MM.1S (cell line): ENCODE measurements at regions not wholly inside any gene's neighbourhood (a gene's known extent, or its start where the extent isn't known, plus 50 kb on each side); places are given as distances from the start of the nearest gene placed in this dataset.
A peak's percentile ranks its signal among the peaks of the same experiment; 100 is the strongest.

ENCODE experiments used
- DNase-seq: peaks from one replicate; pipeline ENCODE4 v3.0.0-alpha.2; 2015
- H2AFZ ChIP-seq: fragments of 300-600 bp; sonication (generic); 2 replicates; pipeline ENCODE4 v1.6.0; 2016; ENCODE audit warnings: antibody characterized with exemption, low read length
- H3F3A ChIP-seq: fragments of 300-600 bp; sonication (generic); 2 replicates; pipeline ENCODE4 v1.6.1; 2016; ENCODE audit warnings: mild to moderate bottlenecking, antibody characterized with exemption, low read length, moderate library complexity, mixed read lengths; ENCODE audit not compliant: insufficient read depth
- H3K27ac ChIP-seq: fragments of 300-600 bp; sonication (generic); 2 replicates; pipeline ENCODE4 v1.5.1; 2016; ENCODE audit warnings: mild to moderate bottlenecking, low read length
- H3K27me3 ChIP-seq: fragments of 300-600 bp; sonication (generic); replicated peaks from 2 replicates; pipeline ENCODE4 v1.6.0; 2016; ENCODE audit warnings: low read length; ENCODE audit not compliant: insufficient read depth
- H3K36me3 ChIP-seq: fragments of 300-600 bp; sonication (generic); replicated peaks from 2 replicates; pipeline ENCODE4 v1.6.1; 2016; ENCODE audit warnings: mild to moderate bottlenecking, low read length, mixed read lengths; ENCODE audit not compliant: insufficient read depth
- H3K4me1 ChIP-seq: fragments of 300-600 bp; sonication (generic); 2 replicates; pipeline ENCODE4 v1.6.1; 2016; ENCODE audit warnings: low read length, mixed read lengths
- H3K4me2 ChIP-seq: fragments of 300-600 bp; sonication (generic); 2 replicates; pipeline ENCODE4 v1.6.0; 2016; ENCODE audit warnings: low read depth, low read length
- H3K4me3 ChIP-seq: fragments of 300-600 bp; sonication (generic); 2 replicates; pipeline ENCODE4 v1.5.1; 2016; ENCODE audit warnings: low read length, mixed read lengths
- H3K79me2 ChIP-seq: fragments of 300-600 bp; sonication (generic); 2 replicates; pipeline ENCODE4 v1.6.1; 2016; ENCODE audit warnings: mixed run types, low read length, mixed read lengths
- H3K9ac ChIP-seq: fragments of 300-600 bp; sonication (generic); 2 replicates; pipeline ENCODE4 v1.6.1; 2016; ENCODE audit warnings: low read length, mixed read lengths
- H3K9me2 ChIP-seq: fragments of 300-600 bp; sonication (generic); replicated peaks from 2 replicates; pipeline ENCODE4 v1.6.1; 2016; ENCODE audit warnings: mild to moderate bottlenecking, low read length, mixed read lengths; ENCODE audit not compliant: insufficient read depth
- H3K9me3 ChIP-seq: fragments of 300-600 bp; sonication (generic); replicated peaks from 2 replicates; pipeline ENCODE4 v1.6.1; 2016; ENCODE audit warnings: mild to moderate bottlenecking, low read length, mixed read lengths; ENCODE audit not compliant: insufficient read depth
- H4K20me1 ChIP-seq: fragments of 300-600 bp; sonication (generic); 2 replicates; pipeline ENCODE4 v1.6.1; 2016; ENCODE audit warnings: mild to moderate bottlenecking, low read length, moderate library complexity, mixed read lengths; ENCODE audit not compliant: insufficient read depth
- EZH2 ChIP-seq: fragments of 300-600 bp; sonication (generic); optimal IDR thresholded peaks from 2 replicates; pipeline ENCODE3; 2017; ENCODE audit warnings: low read depth, mild to moderate bottlenecking, antibody characterized with exemption, low read length, mixed read lengths
- EZH2phosphoT487 ChIP-seq: fragments of 300-600 bp; sonication (generic); IDR thresholded peaks from 2 replicates; pipeline ENCODE4 v1.6.1; 2018; ENCODE audit warnings: antibody characterized with exemption, low read length
- TF ChIP-seq, protein P1 (sequence below): fragments of 300-600 bp; sonication (generic); IDR thresholded peaks from 2 replicates; pipeline ENCODE4 v1.5.1; 2016; ENCODE audit warnings: antibody characterized with exemption, low read length, mixed read lengths

DNA sequence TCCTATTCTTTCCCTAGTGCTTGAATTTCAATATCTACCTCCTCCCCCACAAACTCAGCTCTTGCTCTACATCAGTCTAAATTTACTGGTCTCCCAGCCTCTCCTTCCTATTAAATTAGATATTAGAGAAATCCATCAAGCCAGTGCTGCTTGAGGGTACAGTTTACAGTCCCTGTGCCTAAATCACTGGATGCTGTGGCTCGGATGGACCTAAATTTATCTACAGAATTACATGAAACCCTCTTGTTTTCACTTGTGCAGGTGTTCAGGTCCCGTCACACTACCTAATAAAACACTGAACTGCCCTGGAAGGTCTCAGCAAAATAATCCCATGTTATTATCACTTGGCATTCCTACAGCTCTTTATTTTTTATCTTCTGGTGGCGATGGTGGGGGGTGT lies 134.7 kb upstream of the E2F8 start:
- DNase-seq = peak; percentile 42
- H4K20me1 ChIP-seq = no peaks in the 10 kb centered on the region
- no peaks in the 10 kb centered on the region for H3K27me3 ChIP-seq
- no peaks in the 10 kb centered on the region for H3K36me3 ChIP-seq
- TF ChIP-seq EZH2 = no peak
- TF ChIP-seq, protein P1, sequence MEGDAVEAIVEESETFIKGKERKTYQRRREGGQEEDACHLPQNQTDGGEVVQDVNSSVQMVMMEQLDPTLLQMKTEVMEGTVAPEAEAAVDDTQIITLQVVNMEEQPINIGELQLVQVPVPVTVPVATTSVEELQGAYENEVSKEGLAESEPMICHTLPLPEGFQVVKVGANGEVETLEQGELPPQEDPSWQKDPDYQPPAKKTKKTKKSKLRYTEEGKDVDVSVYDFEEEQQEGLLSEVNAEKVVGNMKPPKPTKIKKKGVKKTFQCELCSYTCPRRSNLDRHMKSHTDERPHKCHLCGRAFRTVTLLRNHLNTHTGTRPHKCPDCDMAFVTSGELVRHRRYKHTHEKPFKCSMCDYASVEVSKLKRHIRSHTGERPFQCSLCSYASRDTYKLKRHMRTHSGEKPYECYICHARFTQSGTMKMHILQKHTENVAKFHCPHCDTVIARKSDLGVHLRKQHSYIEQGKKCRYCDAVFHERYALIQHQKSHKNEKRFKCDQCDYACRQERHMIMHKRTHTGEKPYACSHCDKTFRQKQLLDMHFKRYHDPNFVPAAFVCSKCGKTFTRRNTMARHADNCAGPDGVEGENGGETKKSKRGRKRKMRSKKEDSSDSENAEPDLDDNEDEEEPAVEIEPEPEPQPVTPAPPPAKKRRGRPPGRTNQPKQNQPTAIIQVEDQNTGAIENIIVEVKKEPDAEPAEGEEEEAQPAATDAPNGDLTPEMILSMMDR = no peak
- no peak for TF ChIP-seq EZH2phosphoT487
- H3K9me3 ChIP-seq = no peaks in the 10 kb centered on the region
- H3F3A ChIP-seq = no peaks in the 10 kb centered on the region
- H3K4me2 ChIP-seq = peak overlapping the region; percentile 48
- H3K4me3 ChIP-seq = 0 out of 2 replicates have a peak overlapping the region, but pooled peaks have one; percentile 9
- peak overlapping the region; percentile 30; the same call in 1 of the 2 replicates for H3K27ac ChIP-seq
- H3K9ac ChIP-seq = no peak overlapping the region
- peaks cover 90% of the 10 kb centered on the region for H3K79me2 ChIP-seq
- no peaks in the 10 kb centered on the region for H3K9me2 ChIP-seq
- H2AFZ ChIP-seq = no peak overlapping the region
- peaks cover 26% of the 10 kb centered on the region for H3K4me1 ChIP-seq

GRCh38 chr11:19374151-19374569 lies 133.4 kb upstream of the E2F8 start:
- no peak overlapping the region for H2AFZ ChIP-seq
- no peaks in the 10 kb centered on the region for H3K36me3 ChIP-seq
- H3K27ac ChIP-seq = no peak overlapping the region
- H3K4me2 ChIP-seq = 0 out of 2 replicates have a peak overlapping the region, but pooled peaks have one; percentile 48
- H4K20me1 ChIP-seq = no peaks in the 10 kb centered on the region
- peaks cover 26% of the 10 kb centered on the region for H3K4me1 ChIP-seq
- H3F3A ChIP-seq = no peaks in the 10 kb centered on the region
- no peak overlapping the region for H3K9ac ChIP-seq
- DNase-seq = no peak
- no peaks in the 10 kb centered on the region for H3K27me3 ChIP-seq
- H3K9me3 ChIP-seq = no peaks in the 10 kb centered on the region
- H3K9me2 ChIP-seq = no peaks in the 10 kb centered on the region
- no peak overlapping the region for H3K4me3 ChIP-seq
- no peak for TF ChIP-seq EZH2
- TF ChIP-seq EZH2phosphoT487 = no peak
- TF ChIP-seq, protein P1 = no peak
- H3K79me2 ChIP-seq = peaks cover 91% of the 10 kb centered on the region

DNA sequence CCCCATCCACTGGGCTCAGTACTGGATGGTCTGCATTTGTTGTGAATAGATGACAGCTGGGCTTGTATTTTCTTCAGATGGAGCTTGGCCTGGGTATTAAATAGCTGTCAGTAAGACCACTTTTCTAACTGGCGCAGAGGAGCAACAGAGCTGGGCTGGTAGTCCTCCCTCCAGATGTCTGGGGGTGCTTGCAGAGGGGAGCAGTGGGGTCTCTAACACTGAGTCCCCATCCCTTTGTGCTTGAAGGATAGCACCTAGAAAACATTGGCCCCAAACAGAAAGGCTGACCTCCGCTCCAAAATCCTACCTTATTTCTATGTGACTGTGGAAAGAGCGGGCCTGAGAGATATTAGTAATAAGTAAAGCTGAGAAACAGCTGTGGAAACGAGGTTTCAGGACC lies 131.6 kb upstream of the E2F8 start:
- no peaks in the 10 kb centered on the region for H3K36me3 ChIP-seq
- H3K9me3 ChIP-seq = no peaks in the 10 kb centered on the region
- H3K27me3 ChIP-seq = no peaks in the 10 kb centered on the region
- no peak overlapping the region for H3K9ac ChIP-seq
- H3K9me2 ChIP-seq = no peaks in the 10 kb centered on the region
- peaks cover 26% of the 10 kb centered on the region for H3K4me1 ChIP-seq
- H3K27ac ChIP-seq = no peak overlapping the region
- H3K79me2 ChIP-seq = peaks cover 89% of the 10 kb centered on the region
- no peak overlapping the region for H2AFZ ChIP-seq
- H3K4me3 ChIP-seq = no peak overlapping the region
- TF ChIP-seq EZH2phosphoT487 (no peak), EZH2 (no peak)
- TF ChIP-seq, protein P1 = no peak
- no peaks in the 10 kb centered on the region for H4K20me1 ChIP-seq
- no peak for DNase-seq
- no peak overlapping the region for H3K4me2 ChIP-seq
- no peaks in the 10 kb centered on the region for H3F3A ChIP-seq
